GM18508 (cell line): ENCODE measurements at regions not wholly inside any gene's neighbourhood (a gene's known extent, or its start where the extent isn't known, plus 50 kb on each side); places are given as distances from the start of the nearest gene placed in this dataset.

ENCODE experiments used
- ATAC-seq: cut with Tn5 transposase; IDR thresholded peaks from one replicate; pipeline ENCODE4 v1.9.1; 2021; ENCODE audit warnings: moderate number of reproducible peaks; ENCODE audit not compliant: insufficient read depth, unreplicated experiment

GRCh38 chr7:42407021-42407710 is 170.2 kb upstream of the GLI3 start:
- ATAC-seq = no peak

DNA sequence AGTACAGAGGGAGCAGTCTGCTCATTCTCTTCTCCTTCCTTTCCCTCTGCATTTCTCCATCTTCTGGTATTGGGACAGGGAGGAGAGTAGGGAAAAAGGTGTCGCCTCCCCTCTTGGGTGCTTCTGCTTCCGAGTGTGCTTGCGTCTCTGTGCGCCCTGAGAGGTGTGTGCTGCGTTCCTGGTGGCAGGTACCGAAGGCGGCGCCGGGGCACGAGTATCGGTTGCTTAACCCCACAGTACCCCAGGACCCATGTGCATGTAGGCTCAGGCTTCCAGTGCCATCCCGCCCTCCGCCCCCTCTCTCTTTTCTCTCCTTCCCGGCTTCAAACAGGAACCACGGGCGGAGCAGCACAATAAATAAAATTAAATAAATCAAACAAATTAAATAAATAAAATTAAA is 169.3 kb upstream of the GLI3 start:
- no peak for ATAC-seq

GRCh38 chr7:42405782-42406181 is 168.8 kb upstream of the GLI3 start:
- no peak for ATAC-seq

DNA sequence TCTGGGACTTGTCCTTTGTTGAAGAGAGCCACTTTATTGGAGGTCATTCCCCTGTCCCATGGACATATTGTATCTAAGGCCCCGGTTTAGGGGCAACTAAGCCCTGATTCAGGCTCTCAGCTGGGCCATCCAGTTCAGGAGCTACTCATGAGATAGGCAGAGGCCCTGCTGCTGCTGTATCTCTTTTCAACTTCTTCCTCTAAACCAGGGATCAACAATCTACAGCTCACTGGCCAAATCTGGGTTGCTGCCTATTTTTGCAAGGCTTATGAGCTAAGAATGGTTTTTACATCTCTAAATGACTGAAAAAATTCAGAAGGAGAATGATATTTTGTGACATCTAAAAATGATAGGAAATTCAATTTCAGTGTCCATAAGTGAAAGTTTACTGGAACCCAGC is 166.8 kb upstream of the GLI3 start:
- no peak for ATAC-seq

- no peak for ATAC-seq
These were observed 164.0 kb upstream of the GLI3 start for GRCh38 chr7:42400961-42401360.

GRCh38 chr7:42400211-42400772 is 163.3 kb upstream of the GLI3 start:
- no peak for ATAC-seq

GRCh38 chr7:42395607-42396006 is 158.6 kb upstream of the GLI3 start:
- no peak for ATAC-seq

DNA sequence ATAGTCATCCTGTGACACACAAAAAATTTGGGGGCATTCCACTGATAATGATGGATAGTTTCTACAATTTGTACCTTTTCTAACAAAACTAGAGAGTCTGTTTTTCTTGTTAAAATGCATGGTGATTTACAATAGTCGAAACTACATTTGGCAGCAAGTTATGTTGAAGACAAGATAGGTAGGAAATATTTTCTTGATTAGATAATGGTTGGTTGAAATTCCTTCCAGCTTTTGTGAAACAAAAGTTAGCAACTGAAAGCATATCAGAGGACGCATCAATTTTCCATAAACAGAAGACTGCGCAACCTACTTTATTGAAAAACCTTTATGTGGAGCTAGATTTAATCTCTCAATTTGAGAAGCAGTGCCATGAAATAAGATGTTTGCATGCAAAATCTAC is 155.8 kb upstream of the GLI3 start:
- no peak for ATAC-seq

GRCh38 chr7:42389697-42390096 is 152.7 kb upstream of the GLI3 start:
- ATAC-seq = no peak

- no peak for ATAC-seq
These were observed 148.9 kb upstream of the GLI3 start for GRCh38 chr7:42385912-42386311.

DNA sequence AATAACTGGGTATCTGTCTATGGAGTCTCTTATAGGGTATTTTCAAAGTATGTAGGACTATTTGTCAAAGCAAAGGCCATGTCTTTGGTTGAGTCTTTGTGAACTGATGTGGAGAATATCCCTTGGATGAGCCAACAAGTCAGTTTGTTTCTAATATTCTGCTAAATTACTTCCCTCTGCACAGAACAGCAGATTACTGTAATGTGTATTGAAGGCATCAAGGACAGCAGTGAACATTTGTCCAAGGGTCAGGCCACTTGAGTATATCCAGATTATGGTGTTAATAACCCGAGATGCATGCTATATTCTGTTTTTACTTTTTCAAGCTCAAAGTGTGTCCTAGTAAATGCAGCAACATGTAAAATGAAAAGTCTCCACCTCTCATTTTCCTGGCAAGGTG is 144.2 kb upstream of the GLI3 start:
- no peak for ATAC-seq

GRCh38 chr7:42380401-42380800 is 143.4 kb upstream of the GLI3 start:
- no peak for ATAC-seq

DNA sequence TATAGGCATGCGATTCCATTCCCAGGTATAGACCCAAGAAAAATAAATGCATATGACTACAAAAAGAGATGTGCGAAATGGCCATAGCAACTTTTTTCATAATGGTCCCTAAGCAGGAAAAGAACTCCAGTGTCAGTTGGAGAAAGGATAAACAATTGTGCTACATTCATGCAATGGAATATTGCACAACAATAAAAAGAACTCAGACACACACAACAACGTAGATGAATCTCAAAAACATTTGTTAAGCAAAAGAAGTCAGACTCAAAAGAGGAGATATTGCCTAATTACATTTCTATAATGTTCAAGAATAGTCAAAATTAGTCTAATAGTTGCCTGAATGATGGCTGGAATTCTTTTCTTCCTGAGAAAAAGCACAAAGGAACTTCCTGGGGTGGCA is 141.1 kb upstream of the GLI3 start:
- ATAC-seq = no peak

DNA sequence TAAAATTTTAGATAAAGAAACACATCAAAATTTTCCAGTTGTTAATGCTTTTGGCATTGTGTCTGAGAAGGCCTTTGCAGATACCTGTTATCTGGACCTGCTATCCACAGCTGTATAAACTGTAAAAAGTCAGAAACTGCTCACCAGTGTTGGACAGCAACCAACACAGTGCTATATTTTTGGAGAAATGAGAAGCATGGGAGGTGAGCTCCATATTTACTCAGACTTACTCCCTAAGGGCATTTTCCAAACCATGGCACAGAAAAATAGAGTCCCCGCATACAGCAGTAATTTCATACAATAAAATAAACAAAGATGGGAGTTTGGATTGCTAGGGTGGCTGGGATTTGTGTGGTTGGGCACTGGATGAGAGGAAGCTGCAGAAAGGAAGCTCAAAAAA is 136.3 kb upstream of the GLI3 start:
- no peak for ATAC-seq

- no peak for ATAC-seq
These were observed 135.5 kb upstream of the GLI3 start for GRCh38 chr7:42372479-42372878.

- ATAC-seq = no peak
These were observed 122.9 kb upstream of the GLI3 start for GRCh38 chr7:42359946-42360345.

DNA sequence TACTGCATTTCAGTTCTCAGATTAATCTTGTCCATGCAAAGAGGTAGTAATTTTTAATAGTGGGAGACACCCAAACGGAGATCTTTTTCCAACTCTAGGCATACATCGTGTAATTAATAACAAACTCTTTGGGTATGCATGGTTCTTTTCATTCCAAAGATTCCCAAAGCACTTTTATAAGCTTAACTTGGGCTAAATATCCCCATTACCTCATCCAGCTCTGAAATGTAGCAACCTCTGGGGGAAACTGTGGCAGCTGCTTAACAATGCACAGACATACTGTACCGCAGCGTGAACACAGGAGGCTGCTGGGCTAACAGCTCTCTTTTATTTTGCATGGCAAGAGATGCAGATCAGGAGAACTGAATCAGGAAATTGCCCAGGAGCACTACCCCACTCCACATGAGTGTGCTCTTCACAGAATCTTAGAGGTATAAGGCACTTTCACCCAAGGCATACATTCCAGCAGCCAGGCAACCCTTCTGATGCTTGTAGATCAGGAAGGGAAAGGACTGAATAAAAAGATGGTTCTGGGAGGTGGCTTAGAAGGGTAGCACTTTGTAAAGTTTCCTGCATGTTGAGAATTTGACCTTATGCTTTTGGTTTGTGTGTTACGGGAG is 114.4 kb upstream of the GLI3 start:
- ATAC-seq = no peak

- ATAC-seq = no peak
These were observed 113.8 kb upstream of the GLI3 start for GRCh38 chr7:42350801-42351200.

GRCh38 chr7:42348631-42349030 is 111.6 kb upstream of the GLI3 start:
- no peak for ATAC-seq

DNA sequence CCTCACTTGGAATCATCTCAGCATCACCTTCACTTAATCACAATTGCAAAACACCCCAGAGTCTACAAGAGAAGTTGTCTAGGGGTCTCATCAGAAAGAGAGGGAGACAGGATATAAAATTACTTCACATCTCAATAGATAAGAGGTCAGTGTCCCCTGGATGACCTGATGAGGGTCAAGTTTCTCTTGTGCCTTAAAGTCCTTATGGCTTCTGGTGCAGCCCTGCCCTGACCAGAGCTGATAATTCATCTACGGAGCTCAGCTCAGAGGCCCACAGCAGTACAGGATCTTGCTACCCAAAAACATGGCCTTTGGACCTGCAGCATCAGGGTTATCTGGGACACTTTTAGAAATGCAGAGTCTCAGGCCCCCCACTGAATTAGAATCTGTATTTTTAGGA is 111.1 kb upstream of the GLI3 start:
- no peak for ATAC-seq

DNA sequence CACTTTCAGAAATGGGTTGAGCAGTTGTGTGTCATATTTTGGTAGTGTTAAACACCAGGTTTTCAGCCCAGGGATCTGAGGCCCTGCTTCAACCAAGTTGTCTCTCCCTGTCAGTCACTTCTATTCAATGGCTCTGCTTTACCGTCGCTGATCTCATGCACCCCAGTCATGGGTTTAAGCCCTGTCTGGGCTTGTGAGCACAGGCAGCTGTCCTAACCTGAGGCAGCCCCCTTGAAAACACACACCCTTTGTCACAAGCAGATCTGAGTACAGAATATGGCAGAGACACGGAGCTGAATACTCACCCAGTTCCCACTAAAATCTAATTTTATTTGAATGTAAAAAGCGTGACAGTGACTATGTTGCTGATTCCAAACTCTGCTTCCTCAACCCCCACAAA is 110.6 kb upstream of the GLI3 start:
- no peak for ATAC-seq
